SK-N-SH treated with all-trans-retinoic acid at 6 μM for 48 hours (cell line): ENCODE measurements at regions not wholly inside any gene's neighbourhood (a gene's known extent, or its start where the extent isn't known, plus 50 kb on each side); places are given as distances from the start of the nearest gene placed in this dataset.

Experiments used
- ATAC-seq: fragments of 200-7000 bp; cut with Tn5 transposase; 3 replicates; pipeline ENCODE4 v1.9.1; 2020; ENCODE audit warnings: mild to moderate bottlenecking, moderate library complexity
- ARNTL ChIP-seq: fragments of 450-650 bp; formaldehyde crosslinking; IDR thresholded peaks from 2 replicates; pipeline ENCODE4 v1.5.0; 2020; ENCODE audit warnings: low read depth, mild to moderate bottlenecking, moderate library complexity, borderline replicate concordance
- BACH2 ChIP-seq: fragments of 250-450 bp; sonication (Bioruptor Pico); IDR thresholded peaks from 2 replicates; pipeline ENCODE4 v1.9.0; 2021; ENCODE audit warnings: mild to moderate bottlenecking, borderline replicate concordance
- CREB5 ChIP-seq: fragments of 250-450 bp; sonication (Bioruptor Pico); IDR thresholded peaks from 2 replicates; pipeline ENCODE4 v1.5.1; 2020; ENCODE audit warnings: low read depth, mild to moderate bottlenecking, moderate library complexity
- CSDC2 ChIP-seq: fragments of 250-450 bp; sonication (Bioruptor Pico); IDR thresholded peaks from 2 replicates; pipeline ENCODE4 v1.5.0; 2020; ENCODE audit warnings: mild to moderate bottlenecking, moderate library complexity
- GLIS3 ChIP-seq: fragments of 250-450 bp; sonication (Bioruptor Pico); IDR thresholded peaks from 2 replicates; pipeline ENCODE4 v1.5.0; 2020; ENCODE audit warnings: mild to moderate bottlenecking, moderate library complexity
- ISL1 ChIP-seq: fragments of 250-450 bp; sonication (Bioruptor Pico); IDR thresholded peaks from 2 replicates; pipeline ENCODE4 v2.1.2; 2022; ENCODE audit warnings: mild to moderate bottlenecking, moderate library complexity
- OSR1 ChIP-seq: fragments of 250-450 bp; sonication (Bioruptor Pico); IDR thresholded peaks from 2 replicates; pipeline ENCODE4 v1.8.0; 2022; ENCODE audit warnings: moderate library complexity, mild to moderate bottlenecking, inconsistent platforms
- PATZ1 ChIP-seq: fragments of 250-450 bp; sonication (Bioruptor Pico); IDR thresholded peaks from 2 replicates; pipeline ENCODE4 v1.8.0; 2020; ENCODE audit warnings: mild to moderate bottlenecking, moderate library complexity, borderline replicate concordance
- POU6F1 ChIP-seq: fragments of 250-450 bp; sonication (Bioruptor Pico); IDR thresholded peaks from 2 replicates; pipeline ENCODE4 v1.8.0; 2021; ENCODE audit warnings: low read depth, mild to moderate bottlenecking, moderate library complexity, borderline replicate concordance
- PPARA ChIP-seq: fragments of 250-450 bp; sonication (Bioruptor Pico); IDR thresholded peaks from 2 replicates; pipeline ENCODE4 v1.5.0; 2020; ENCODE audit warnings: mild to moderate bottlenecking, borderline replicate concordance
- RARB ChIP-seq: fragments of 250-450 bp; sonication (Bioruptor Pico); IDR thresholded peaks from 2 replicates; pipeline ENCODE4 v1.8.0; 2021; ENCODE audit warnings: mild to moderate bottlenecking, moderate library complexity
- SNAI2 ChIP-seq: fragments of 250-450 bp; sonication (Bioruptor Pico); IDR thresholded peaks from 2 replicates; pipeline ENCODE4 v1.5.0; 2020; ENCODE audit warnings: mild to moderate bottlenecking, moderate library complexity
- TCF4 ChIP-seq: fragments of 250-450 bp; sonication (Bioruptor Pico); IDR thresholded peaks from 2 replicates; pipeline ENCODE4 v1.8.0; 2021; ENCODE audit warnings: mild to moderate bottlenecking, moderate library complexity, borderline replicate concordance
- TOX ChIP-seq: fragments of 250-450 bp; sonication (Bioruptor Pico); IDR thresholded peaks from 2 replicates; pipeline ENCODE4 v1.8.0; 2021; ENCODE audit warnings: mild to moderate bottlenecking, moderate library complexity, borderline replicate concordance
- ZC3H10 ChIP-seq: fragments of 250-450 bp; sonication (Bioruptor Pico); IDR thresholded peaks from 2 replicates; pipeline ENCODE4 v1.5.1; 2021; ENCODE audit warnings: mild to moderate bottlenecking, moderate library complexity
- ZFP3 ChIP-seq: fragments of 250-450 bp; sonication (Bioruptor Pico); IDR thresholded peaks from 2 replicates; pipeline ENCODE4 v1.5.0; 2020; ENCODE audit warnings: mild to moderate bottlenecking, moderate library complexity
- ZFP30 ChIP-seq: fragments of 450-650 bp; formaldehyde crosslinking; IDR thresholded peaks from 2 replicates; pipeline ENCODE4 v1.5.0; 2022; ENCODE audit warnings: mild to moderate bottlenecking, moderate library complexity
- ZNF70 ChIP-seq: fragments of 450-650 bp; formaldehyde crosslinking; IDR thresholded peaks from 2 replicates; pipeline ENCODE4 v1.5.0; 2020; ENCODE audit warnings: mild to moderate bottlenecking, moderate library complexity

DNA sequence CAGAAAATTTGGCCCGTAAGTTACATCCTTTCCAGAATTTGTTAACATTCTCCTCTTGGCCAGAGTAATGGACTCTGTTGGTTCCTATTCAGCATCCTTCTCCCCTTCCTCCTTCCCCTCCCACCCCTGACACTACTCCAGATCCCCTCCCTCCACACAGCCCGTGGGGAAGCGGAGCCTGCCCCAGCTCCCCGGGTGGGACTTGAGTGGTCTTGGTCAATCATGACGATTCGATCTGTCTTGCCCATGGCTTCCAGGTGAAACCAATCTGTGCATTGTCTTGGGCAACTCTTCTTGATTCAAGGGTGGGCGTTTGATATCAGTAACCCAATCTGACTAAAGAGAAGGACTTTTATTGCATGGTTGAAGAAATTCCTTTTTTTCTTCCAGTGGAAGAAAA is 143.9 kb downstream of the ANKRD60 start:
- TF ChIP-seq ZNF70 (CRISPR knock-in tag) = no peak
- TF ChIP-seq GLIS3 (CRISPR knock-in tag) = no peak
- no peak for TF ChIP-seq PATZ1 (CRISPR knock-in tag)
- TF ChIP-seq, all 23 proteins: peak for 0
- no peak for ATAC-seq

DNA sequence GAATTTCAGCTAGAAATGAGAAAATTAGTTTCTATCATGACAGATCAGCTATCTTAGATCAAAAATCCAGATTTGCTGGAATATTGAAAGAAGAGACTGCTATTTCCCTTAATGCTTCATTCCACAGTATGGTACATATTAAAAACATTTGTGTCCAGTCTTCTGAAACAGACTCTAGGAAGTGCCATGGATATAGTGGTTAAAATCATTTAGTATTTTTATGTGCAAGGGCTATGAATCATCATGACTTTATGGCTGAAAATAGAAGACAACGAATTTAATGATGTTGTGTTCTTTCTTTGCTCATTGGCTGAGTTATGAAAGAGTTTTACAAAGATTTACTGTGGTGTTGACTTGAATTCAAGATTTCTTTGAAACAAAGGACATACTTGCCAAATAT is 146.6 kb downstream of the ANKRD60 start:
- ATAC-seq = peak; percentile 98
- TF ChIP-seq ZFP3 (CRISPR knock-in tag) = no peak
- TF ChIP-seq CREB5 = no peak
- TF ChIP-seq PPARA (CRISPR knock-in tag) = no peak
- no peak for TF ChIP-seq ZC3H10 (CRISPR knock-in tag)
- 0 out of 2 replicates have a peak, but pooled peaks have one; percentile 9 for TF ChIP-seq TOX (CRISPR knock-in tag)
- no peak for TF ChIP-seq GLIS3 (CRISPR knock-in tag)
- TF ChIP-seq, all 23 proteins: peak for 1

GRCh38 chr20:58078741-58079522 is 149.5 kb downstream of the ANKRD60 start:
- ATAC-seq = peak; percentile 17; the same call in 1 of the 3 replicates
- TF ChIP-seq POU6F1 (CRISPR knock-in tag) = no peak
- no peak for TF ChIP-seq TOX (CRISPR knock-in tag)
- no peak for TF ChIP-seq CREB5
- no peak for TF ChIP-seq ARNTL (CRISPR knock-in tag)
- TF ChIP-seq SNAI2 (CRISPR knock-in tag) = no peak
- no peak for TF ChIP-seq BACH2 (CRISPR knock-in tag)
- no peak for TF ChIP-seq PPARA (CRISPR knock-in tag)
- no peak for TF ChIP-seq RARB (CRISPR knock-in tag)
- no peak for TF ChIP-seq ZFP30 (CRISPR knock-in tag)
- TF ChIP-seq OSR1 = no peak
- TF ChIP-seq ISL1 (CRISPR knock-in tag) = no peak

- ATAC-seq = no peak
- TF ChIP-seq SNAI2 (CRISPR knock-in tag) (no peak), ZNF70 (CRISPR knock-in tag) (no peak), OSR1 (no peak)
These were observed 151.2 kb downstream of the ANKRD60 start for GRCh38 chr20:58077282-58077681.

- no peak for ATAC-seq
- TF ChIP-seq ZFP30 (CRISPR knock-in tag) (no peak), CSDC2 (no peak), TCF4 (CRISPR knock-in tag) (no peak)
These were observed 152.0 kb downstream of the ANKRD60 start for GRCh38 chr20:58076405-58076804.
